Mesenchymal stem cell (in vitro differentiated cells and primary cell): ENCODE measurements at regions not wholly inside any gene's neighbourhood (a gene's known extent, or its start where the extent isn't known, plus 50 kb on each side); places are given as distances from the start of the nearest gene placed in this dataset.

ENCODE experiments used
- DNase-seq: peaks from one replicate; pipeline ENCODE4 v3.0.0-alpha.2; 2013
- H2AFZ ChIP-seq: one replicate; pipeline ENCODE4 v1.6.1; 2013; ENCODE audit warnings: low read depth, mild to moderate bottlenecking, control low read depth, inconsistent platforms, low read length, moderate library complexity
- H2AK5ac ChIP-seq: 2 replicates; pipeline ENCODE4 v1.6.1; 2013; ENCODE audit warnings: low read length, moderate library complexity, mild to moderate bottlenecking, inconsistent platforms; ENCODE audit not compliant: severe bottlenecking
- H2BK120ac ChIP-seq: one replicate; pipeline ENCODE4 v1.6.1; 2013; ENCODE audit warnings: low read depth, mild to moderate bottlenecking, inconsistent platforms, low read length, moderate library complexity
- H2BK12ac ChIP-seq, 2 experiments: one replicate each; pipeline ENCODE4 v1.6.1; 2013; ENCODE audit warnings: inconsistent platforms in 2 of 2, low read length in 2 of 2, mild to moderate bottlenecking in 2 of 2, moderate library complexity in 2 of 2, control low read depth in 1 of 2
- H2BK15ac ChIP-seq: one replicate; pipeline ENCODE4 v1.6.1; 2013; ENCODE audit warnings: mild to moderate bottlenecking, low read depth, inconsistent platforms; ENCODE audit not compliant: poor library complexity, severe bottlenecking
- H2BK5ac ChIP-seq: 2 replicates; pipeline ENCODE4 v1.6.1; 2013; ENCODE audit warnings: low read depth, mild to moderate bottlenecking, low read length, control low read depth, inconsistent platforms; ENCODE audit not compliant: poor library complexity, severe bottlenecking
- H3K14ac ChIP-seq, 2 experiments: one replicate each; pipeline ENCODE4 v1.6.1; 2013; ENCODE audit warnings: inconsistent platforms in 2 of 2, low read length in 2 of 2, control low read depth in 1 of 2, mild to moderate bottlenecking in 1 of 2, moderate library complexity in 1 of 2
- H3K18ac ChIP-seq, 2 experiments: one replicate each; pipeline ENCODE4 v1.6.1; 2013; ENCODE audit warnings: inconsistent platforms in 2 of 2, low read length in 2 of 2, control low read depth in 1 of 2, low read depth in 1 of 2, mild to moderate bottlenecking in 1 of 2
- H3K23ac ChIP-seq, 2 experiments: one replicate each; pipeline ENCODE4 v1.6.1; 2013; ENCODE audit warnings: inconsistent platforms in 2 of 2, low read length in 2 of 2, mild to moderate bottlenecking in 2 of 2, moderate library complexity in 2 of 2, control low read depth in 1 of 2
- H3K27ac ChIP-seq: 2 replicates; pipeline ENCODE4 v1.5.1; 2013; ENCODE audit warnings: mild to moderate bottlenecking, moderate library complexity, low read length, control low read depth, inconsistent platforms; ENCODE audit not compliant: poor library complexity, severe bottlenecking
- H3K27me3 ChIP-seq, 2 experiments: 2 replicates each; pipeline versions ENCODE4 v1.6.1 to v1.7.0; 2013; ENCODE audit warnings: low read length in 2 of 2, mild to moderate bottlenecking in 2 of 2, moderate library complexity in 2 of 2, control low read depth in 1 of 2, inconsistent platforms in 1 of 2; ENCODE audit not compliant: control insufficient read depth in 1 of 2, insufficient read depth in 1 of 2
- H3K36me3 ChIP-seq, 2 experiments: 2 replicates each; pipeline versions ENCODE4 v1.6.1 to v1.7.0; 2013; ENCODE audit warnings: low read length in 2 of 2, control low read depth in 1 of 2, inconsistent platforms in 1 of 2, low read depth in 1 of 2, mild to moderate bottlenecking in 1 of 2; ENCODE audit not compliant: insufficient read depth in 2 of 2, control insufficient read depth in 1 of 2
- H3K4ac ChIP-seq, 2 experiments: one replicate each; pipeline ENCODE4 v1.6.1; 2013; ENCODE audit warnings: inconsistent platforms in 2 of 2, low read length in 2 of 2, mild to moderate bottlenecking in 2 of 2, moderate library complexity in 2 of 2, control low read depth in 1 of 2, low read depth in 1 of 2
- H3K4me1 ChIP-seq: 2 replicates; pipeline ENCODE4 v1.6.1; 2013; ENCODE audit warnings: low read depth, low read length, control low read depth; ENCODE audit not compliant: control insufficient read depth, insufficient read depth
- H3K4me2 ChIP-seq: 2 replicates; pipeline ENCODE4 v1.6.1; 2013; ENCODE audit warnings: low read length, mild to moderate bottlenecking, inconsistent platforms; ENCODE audit not compliant: poor library complexity, severe bottlenecking
- H3K4me3 ChIP-seq, 2 experiments: 2 replicates each; pipeline versions ENCODE4 v1.5.1 to v1.7.0; 2013; ENCODE audit warnings: low read length in 2 of 2, mild to moderate bottlenecking in 2 of 2, control low read depth in 1 of 2, low read depth in 1 of 2; ENCODE audit not compliant: insufficient read depth in 1 of 2
- H3K79me1 ChIP-seq: replicated peaks from 2 replicates; pipeline ENCODE4 v1.6.1; 2013; ENCODE audit warnings: mild to moderate bottlenecking, control low read depth, low read length, inconsistent platforms; ENCODE audit not compliant: poor library complexity, severe bottlenecking
- H3K9ac ChIP-seq: 2 replicates; pipeline ENCODE4 v1.7.0; 2013; ENCODE audit warnings: mild to moderate bottlenecking, low read length, moderate library complexity
- H3K9me3 ChIP-seq: 2 replicates; pipeline ENCODE4 v1.7.0; 2013; ENCODE audit warnings: mild to moderate bottlenecking, low read length; ENCODE audit not compliant: control insufficient read depth
- H4K8ac ChIP-seq: one replicate; pipeline ENCODE4 v1.6.1; 2013; ENCODE audit warnings: inconsistent platforms, mild to moderate bottlenecking, low read length, moderate library complexity
- H4K91ac ChIP-seq: one replicate; pipeline ENCODE4 v1.6.1; 2013; ENCODE audit warnings: mild to moderate bottlenecking, low read length, inconsistent platforms
- WGBS: methylation state at CpG from one replicate; pipeline ENCODE4 v1.1.7; 2013; ENCODE audit warnings: mixed read lengths; 5-methylcytosine and 5-hydroxymethylcytosine counted together

DNA sequence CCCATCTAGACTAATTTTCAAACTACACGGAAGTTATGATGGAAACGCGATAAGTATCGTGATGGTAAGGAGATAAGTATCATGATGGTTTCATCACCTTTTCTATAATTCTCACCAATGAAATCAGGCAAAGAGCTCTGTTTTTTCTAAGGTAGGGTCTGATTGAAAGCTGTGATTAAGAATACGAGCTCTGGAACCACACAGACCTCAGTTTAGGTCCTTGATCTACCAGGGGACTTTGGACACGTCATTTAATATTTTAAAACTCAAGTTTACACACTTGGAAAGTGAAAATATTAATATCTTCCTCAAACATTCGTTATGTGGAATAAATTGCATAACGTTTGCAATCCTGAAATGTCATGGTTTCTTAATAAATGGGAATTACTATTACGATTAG lies 538.2 kb upstream of the CELF2 start:
- Histone ChIP-seq H3K4me1 (no peaks in the 10 kb centered on the region), H2BK5ac (no peak overlapping the region), H3K18ac (no peak overlapping the region), H3K9ac (no peak overlapping the region), H3K4me2 (no peak overlapping the region), H2AK5ac (no peak overlapping the region), H3K23ac (no peak overlapping the region), H3K9me3 (peaks cover 2% of the 10 kb centered on the region), H3K27ac (no peak overlapping the region), H3K79me1 (no peaks in the 10 kb centered on the region), H3K27me3 (no peaks in the 10 kb centered on the region), H2BK120ac (no peak overlapping the region), H3K36me3 (no peaks in the 10 kb centered on the region), H3K4me3 (no peak overlapping the region), H2BK15ac (no peak overlapping the region), H3K14ac (no peak overlapping the region), H2BK12ac (no peak overlapping the region), H4K8ac (no peak overlapping the region), H2AFZ (no peak overlapping the region), H4K91ac (no peak overlapping the region), H3K4ac (no peak overlapping the region)
- WGBS, result 93% methylated on average over 3 of the region's 9 CpGs
- no peak for DNase-seq

- H2BK15ac ChIP-seq, result peak overlapping the region; percentile 23
- H2BK5ac ChIP-seq, result no peak overlapping the region
- 85% methylated on average over 4 of the region's 4 CpGs for WGBS
Measured at GRCh38 chr10:10482613-10483012, 535.1 kb upstream of the CELF2 start.

GRCh38 chr10:10489076-10489475 lies 528.6 kb upstream of the CELF2 start:
- Histone ChIP-seq H2BK5ac (no peak overlapping the region), H3K18ac (peak overlapping the region in 1 of 2 experiments; percentile 62), H3K4ac (no peak overlapping the region), H3K4me2 (no peak overlapping the region), H3K27ac (no peak overlapping the region), H4K91ac (no peak overlapping the region), H3K9ac (no peak overlapping the region), H2BK12ac (no peak overlapping the region), H3K9me3 (no peaks in the 10 kb centered on the region), H2AK5ac (no peak overlapping the region), H2BK15ac (no peak overlapping the region), H3K4me3 (no peak overlapping the region), H3K23ac (no peak overlapping the region), H3K4me1 (no peaks in the 10 kb centered on the region), H3K27me3 (no peaks in the 10 kb centered on the region), H2BK120ac (no peak overlapping the region), H3K36me3 (no peaks in the 10 kb centered on the region), H2AFZ (no peak overlapping the region), H3K14ac (no peak overlapping the region), H4K8ac (no peak overlapping the region), H3K79me1 (no peaks in the 10 kb centered on the region)
- no peak for DNase-seq
- WGBS, result no CpG with 5 or more reads among the region's 3 CpGs

More at GRCh38 chr10:10482613-10483012, 535.1 kb upstream of the CELF2 start:
- no peak overlapping the region for H2AFZ ChIP-seq
- peak overlapping the region in 1 of 2 experiments; percentile 66 for H2BK12ac ChIP-seq
- H3K4me1 ChIP-seq, result no peaks in the 10 kb centered on the region
- H3K4me3 ChIP-seq, result no peak overlapping the region
- no peak overlapping the region for H2AK5ac ChIP-seq
- H3K4ac ChIP-seq, result no peak overlapping the region
- H3K27me3 ChIP-seq, result no peaks in the 10 kb centered on the region
- H3K79me1 ChIP-seq, result no peaks in the 10 kb centered on the region
- peak overlapping the region; percentile 43 for H2BK120ac ChIP-seq
- no peak overlapping the region for H4K91ac ChIP-seq
- no peaks in the 10 kb centered on the region for H3K36me3 ChIP-seq
- H3K9me3 ChIP-seq, result no peaks in the 10 kb centered on the region
- no peak overlapping the region for H3K9ac ChIP-seq
- H3K4me2 ChIP-seq, result no peak overlapping the region
- H4K8ac ChIP-seq, result no peak overlapping the region
- H3K27ac ChIP-seq, result no peak overlapping the region
- H3K23ac ChIP-seq, result no peak overlapping the region
- H3K18ac ChIP-seq, result no peak overlapping the region
- no peak for DNase-seq
- H3K14ac ChIP-seq, result no peak overlapping the region

DNA sequence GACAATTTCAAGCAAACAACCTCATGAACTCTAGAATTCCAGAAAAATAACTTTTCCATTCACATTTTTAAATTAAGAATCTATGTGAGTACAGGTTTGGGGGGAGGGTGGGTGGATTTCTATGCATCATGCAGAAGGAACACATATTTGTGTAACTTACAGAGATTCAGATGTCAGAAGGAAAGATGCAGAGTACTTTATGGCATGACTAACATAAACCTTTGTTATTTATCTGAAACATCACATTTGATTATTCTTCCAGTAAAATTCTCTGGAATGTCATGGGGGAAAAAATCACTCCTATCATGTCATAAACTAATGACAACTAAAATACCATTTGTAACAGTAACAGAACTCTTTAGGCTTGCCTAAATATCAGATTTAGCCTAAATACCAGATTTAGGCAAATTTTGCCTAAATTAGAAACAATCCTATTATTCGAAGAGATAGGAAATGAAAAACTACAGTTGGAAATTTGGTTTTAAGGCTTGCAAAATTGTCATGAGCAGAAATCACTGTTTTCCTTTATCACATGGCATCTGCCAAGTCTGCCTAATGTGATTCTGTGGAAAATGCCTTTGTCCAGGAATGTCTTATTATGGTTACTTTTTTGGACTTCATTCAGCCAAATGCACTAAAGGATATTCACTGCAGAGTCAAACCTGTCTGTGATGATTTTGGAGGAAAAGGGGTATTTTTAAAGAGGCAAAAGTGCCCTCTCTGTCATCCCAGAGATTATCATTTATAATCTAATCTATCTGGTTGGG lies 527.7 kb upstream of the CELF2 start:
- no CpG with 5 or more reads among the region's 1 CpG for WGBS

More for the DNA sequence above, 527.7 kb upstream of the CELF2 start:
- H3K4ac ChIP-seq, result no peak overlapping the region
- no peaks in the 10 kb centered on the region for H3K27me3 ChIP-seq
- no peak overlapping the region for H3K9ac ChIP-seq
- H3K14ac ChIP-seq, result no peak overlapping the region
- no peak overlapping the region for H2BK5ac ChIP-seq
- DNase-seq, result no peak
- no peak overlapping the region for H2BK15ac ChIP-seq
- H3K27ac ChIP-seq, result no peak overlapping the region
- no peak overlapping the region for H3K18ac ChIP-seq
- no peak overlapping the region for H4K8ac ChIP-seq
- no peaks in the 10 kb centered on the region for H3K79me1 ChIP-seq
- H2BK120ac ChIP-seq, result no peak overlapping the region
- H3K4me3 ChIP-seq, result no peak overlapping the region
- H3K36me3 ChIP-seq, result no peaks in the 10 kb centered on the region
- no peaks in the 10 kb centered on the region for H3K9me3 ChIP-seq
- no peak overlapping the region for H2BK12ac ChIP-seq
- no peak overlapping the region for H2AK5ac ChIP-seq
- no peak overlapping the region for H4K91ac ChIP-seq
- H2AFZ ChIP-seq, result no peak overlapping the region
- H3K23ac ChIP-seq, result no peak overlapping the region
- H3K4me2 ChIP-seq, result no peak overlapping the region
- H3K4me1 ChIP-seq, result no peaks in the 10 kb centered on the region
